ENCODE measurements at regions not wholly inside any gene's neighbourhood (a gene's known extent, or its start where the extent isn't known, plus 50 kb on each side); places are given as distances from the start of the nearest gene placed in this dataset.

GRCh38 chr9:31005086-31005665 lies 1379.3 kb upstream of the ACO1 start:
- TF ChIP-seq, protein P1, sequence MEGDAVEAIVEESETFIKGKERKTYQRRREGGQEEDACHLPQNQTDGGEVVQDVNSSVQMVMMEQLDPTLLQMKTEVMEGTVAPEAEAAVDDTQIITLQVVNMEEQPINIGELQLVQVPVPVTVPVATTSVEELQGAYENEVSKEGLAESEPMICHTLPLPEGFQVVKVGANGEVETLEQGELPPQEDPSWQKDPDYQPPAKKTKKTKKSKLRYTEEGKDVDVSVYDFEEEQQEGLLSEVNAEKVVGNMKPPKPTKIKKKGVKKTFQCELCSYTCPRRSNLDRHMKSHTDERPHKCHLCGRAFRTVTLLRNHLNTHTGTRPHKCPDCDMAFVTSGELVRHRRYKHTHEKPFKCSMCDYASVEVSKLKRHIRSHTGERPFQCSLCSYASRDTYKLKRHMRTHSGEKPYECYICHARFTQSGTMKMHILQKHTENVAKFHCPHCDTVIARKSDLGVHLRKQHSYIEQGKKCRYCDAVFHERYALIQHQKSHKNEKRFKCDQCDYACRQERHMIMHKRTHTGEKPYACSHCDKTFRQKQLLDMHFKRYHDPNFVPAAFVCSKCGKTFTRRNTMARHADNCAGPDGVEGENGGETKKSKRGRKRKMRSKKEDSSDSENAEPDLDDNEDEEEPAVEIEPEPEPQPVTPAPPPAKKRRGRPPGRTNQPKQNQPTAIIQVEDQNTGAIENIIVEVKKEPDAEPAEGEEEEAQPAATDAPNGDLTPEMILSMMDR (conservative IDR thresholded peaks at IDR 0.05; ENCODE audit: low read depth, low read length) = no peak
- no peak for TF ChIP-seq BHLHE40 (IDR thresholded peaks at IDR 0.05; ENCODE audit: low read depth, low read length)
- TF ChIP-seq POLR2A (IDR thresholded peaks at IDR 0.05; ENCODE audit: low read depth, low read length) = no peak
- TF ChIP-seq CEBPB (IDR thresholded peaks at IDR 0.05; ENCODE audit: low read depth, low read length) = no peak
- TF ChIP-seq FOS (IDR thresholded peaks at IDR 0.05; ENCODE audit: low read depth, low read length) = no peak
- TF ChIP-seq USF2 (IDR thresholded peaks at IDR 0.05; ENCODE audit: low read depth, low read length) = no peak
- no peak for TF ChIP-seq RAD21 (IDR thresholded peaks at IDR 0.05; ENCODE audit: low read length)
- TF ChIP-seq CHD1 (IDR thresholded peaks at IDR 0.05; ENCODE audit: low read depth, low read length) = no peak
- no peak for TF ChIP-seq SMC3 (IDR thresholded peaks at IDR 0.05; ENCODE audit: low read depth, low read length)
- no peak for TF ChIP-seq RFX5 (IDR thresholded peaks at IDR 0.05; ENCODE audit: low read depth, low read length)
- TF ChIP-seq RCOR1 (IDR thresholded peaks at IDR 0.05; ENCODE audit: insufficient replicate concordance, low read length) = no peak
- TF ChIP-seq, protein P2, sequence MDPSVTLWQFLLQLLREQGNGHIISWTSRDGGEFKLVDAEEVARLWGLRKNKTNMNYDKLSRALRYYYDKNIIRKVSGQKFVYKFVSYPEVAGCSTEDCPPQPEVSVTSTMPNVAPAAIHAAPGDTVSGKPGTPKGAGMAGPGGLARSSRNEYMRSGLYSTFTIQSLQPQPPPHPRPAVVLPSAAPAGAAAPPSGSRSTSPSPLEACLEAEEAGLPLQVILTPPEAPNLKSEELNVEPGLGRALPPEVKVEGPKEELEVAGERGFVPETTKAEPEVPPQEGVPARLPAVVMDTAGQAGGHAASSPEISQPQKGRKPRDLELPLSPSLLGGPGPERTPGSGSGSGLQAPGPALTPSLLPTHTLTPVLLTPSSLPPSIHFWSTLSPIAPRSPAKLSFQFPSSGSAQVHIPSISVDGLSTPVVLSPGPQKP (IDR thresholded peaks at IDR 0.05; ENCODE audit: borderline replicate concordance, low read depth, low read length) = no peak
